CD14-positive monocyte (primary cell): ENCODE measurements at regions not wholly inside any gene's neighbourhood (a gene's known extent, or its start where the extent isn't known, plus 50 kb on each side); places are given as distances from the start of the nearest gene placed in this dataset.

ENCODE experiments used
- DNase-seq, 3 donors: peaks; one replicate each; pipeline ENCODE4 v3.0.0-alpha.2; 2011 to 2022
- H2AFZ ChIP-seq: 2 replicates; pipeline ENCODE4 v1.6.0; 2012; ENCODE audit warnings: mild to moderate bottlenecking, low read depth, low read length, inconsistent platforms; ENCODE audit not compliant: insufficient read depth, poor library complexity, severe bottlenecking
- H3K27ac ChIP-seq, 2 donors: 1 replicate in 1 of 2; 2 replicates in 1 of 2; pipeline ENCODE4 v1.5.1; 2012 to 2013; ENCODE audit warnings: low read length in 2 of 2, control low read depth in 1 of 2, inconsistent platforms in 1 of 2, low read depth in 1 of 2, mild to moderate bottlenecking in 1 of 2
- H3K27me3 ChIP-seq, 2 donors: one replicate each; pipeline versions ENCODE4 v1.6.0 to v1.6.1; 2011 to 2013; ENCODE audit warnings: low read length in 2 of 2; ENCODE audit not compliant: control insufficient read depth in 2 of 2, insufficient read depth in 2 of 2
- H3K36me3 ChIP-seq, 2 donors: replicated peaks in 1 of 2; 1 replicate in 1 of 2; 2 replicates in 1 of 2; pipeline versions ENCODE4 v1.5.1 to v1.6.1; 2012 to 2013; ENCODE audit warnings: low read length in 2 of 2, control low read depth in 1 of 2, inconsistent platforms in 1 of 2, mild to moderate bottlenecking in 1 of 2; ENCODE audit not compliant: insufficient read depth in 2 of 2, control insufficient read depth in 1 of 2
- H3K4me1 ChIP-seq, 2 donors: 1 replicate in 1 of 2; 2 replicates in 1 of 2; pipeline versions ENCODE4 v1.5.1 to v1.6.1; 2012 to 2013; ENCODE audit warnings: low read length in 2 of 2, control low read depth in 1 of 2, inconsistent platforms in 1 of 2, mild to moderate bottlenecking in 1 of 2, moderate library complexity in 1 of 2; ENCODE audit not compliant: insufficient read depth in 2 of 2, control insufficient read depth in 1 of 2
- H3K4me2 ChIP-seq: replicated peaks from 2 replicates; pipeline ENCODE3; 2012; ENCODE audit warnings: low read length, moderate library complexity, mild to moderate bottlenecking; ENCODE audit not compliant: poor library complexity, severe bottlenecking; ENCODE audit errors: extremely low read depth
- H3K4me3 ChIP-seq, 3 experiments: fragments of 200-600 bp in 1 of 3; sonication (generic) in 1 of 3; replicated peaks in 1 of 3; 1 replicate in 2 of 3; 2 replicates in 1 of 3; pipeline ENCODE4 v1.5.1; 2011 to 2013; ENCODE audit warnings: low read length in 3 of 3, mild to moderate bottlenecking in 3 of 3, control low read depth in 2 of 3, low read depth in 2 of 3, inconsistent platforms in 1 of 3, moderate library complexity in 1 of 3
- H3K79me2 ChIP-seq: 2 replicates; pipeline ENCODE4 v1.6.0; 2012; ENCODE audit warnings: mild to moderate bottlenecking, control low read depth, inconsistent platforms, low read length, moderate library complexity; ENCODE audit not compliant: insufficient read depth
- H3K9ac ChIP-seq: 2 replicates; pipeline ENCODE4 v1.6.0; 2017; ENCODE audit warnings: low read length, mild to moderate bottlenecking; ENCODE audit not compliant: insufficient read depth, poor library complexity, severe bottlenecking
- H3K9me3 ChIP-seq, 2 donors: replicated peaks in 1 of 2; 1 replicate in 1 of 2; 2 replicates in 1 of 2; pipeline versions ENCODE4 v1.5.1 to v1.6.1; 2012 to 2013; ENCODE audit warnings: low read length in 2 of 2, control low read depth in 1 of 2; ENCODE audit not compliant: control insufficient read depth in 1 of 2, insufficient read depth in 1 of 2
- H4K20me1 ChIP-seq: 2 replicates; pipeline ENCODE4 v1.6.0; 2012; ENCODE audit warnings: mild to moderate bottlenecking, low read length, control low read depth, moderate library complexity; ENCODE audit not compliant: insufficient read depth
- H3K27ac Mint-ChIP-seq, 7 donors: one replicate each; pipeline ENCODE4 v1.8.0; 2020; ENCODE audit warnings: mild to moderate bottlenecking in 7 of 7, mixed read lengths in 7 of 7, moderate library complexity in 6 of 7, inconsistent platforms in 2 of 7
- H3K27me3 Mint-ChIP-seq, 3 donors: one replicate each; pipeline ENCODE4 v1.8.0; 2021 to 2022; ENCODE audit warnings: low read depth in 3 of 3, mild to moderate bottlenecking in 3 of 3, mixed read lengths in 3 of 3, moderate library complexity in 3 of 3, inconsistent platforms in 1 of 3
- H3K36me3 Mint-ChIP-seq, 2 donors: one replicate each; pipeline ENCODE4 v1.8.0; 2020; ENCODE audit warnings: mixed read lengths in 2 of 2, inconsistent platforms in 1 of 2, mild to moderate bottlenecking in 1 of 2
- H3K4me1 Mint-ChIP-seq: one replicate; pipeline ENCODE4 v1.8.0; 2020; ENCODE audit warnings: mild to moderate bottlenecking, mixed read lengths
- H3K4me3 Mint-ChIP-seq, 2 donors: one replicate each; pipeline ENCODE4 v1.8.0; 2020; ENCODE audit warnings: mild to moderate bottlenecking in 2 of 2, mixed read lengths in 2 of 2, moderate library complexity in 1 of 2
- H3K9me3 Mint-ChIP-seq, 7 donors: one replicate each; pipeline ENCODE4 v1.8.0; 2020 to 2022; ENCODE audit warnings: mixed read lengths in 7 of 7, mild to moderate bottlenecking in 6 of 7, moderate library complexity in 6 of 7, inconsistent platforms in 2 of 7
- WGBS: methylation state at CpG from one replicate; pipeline ENCODE4 v1.1.5; 2013; ENCODE audit warnings: missing lambda C conversion rate; ENCODE audit not compliant: insufficient coverage; 5-methylcytosine and 5-hydroxymethylcytosine counted together
- intact Hi-C, 2 donors: fragments of 100-400 bp; cut with micrococcal nuclease; formaldehyde crosslinking; loops; one replicate each; pipeline versions ENCODE4 v1.15.0 to v1.15.1; 2023
- TF ChIP-seq, protein P1 (sequence below): fragments of 200-600 bp; IDR thresholded peaks from one replicate; pipeline ENCODE4 v1.8.0; 2022; ENCODE audit warnings: antibody characterized with exemption, mild to moderate bottlenecking

DNA sequence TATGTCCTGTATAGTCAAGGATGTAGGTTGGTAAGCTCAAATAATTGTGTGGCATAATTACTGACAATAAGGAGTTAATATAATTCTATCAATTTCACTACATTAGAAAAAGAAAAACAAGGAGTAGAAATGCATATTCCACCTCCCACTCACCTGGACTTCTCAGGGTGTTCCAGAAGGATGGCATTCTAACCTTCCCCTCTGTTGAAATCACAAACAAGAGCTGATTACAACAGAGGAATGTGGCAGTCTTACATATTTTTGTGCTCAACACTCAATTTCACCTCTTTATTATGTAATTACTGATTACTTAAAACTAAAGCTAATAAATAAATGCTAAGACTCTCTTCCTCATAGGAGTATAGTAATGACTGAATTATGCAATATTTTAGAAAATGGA is 745.3 kb downstream of the DTWD2 start:
- H3K4me3 ChIP-seq: no peak overlapping the region
- Mint-ChIP-seq H3K36me3 (no peaks in the 10 kb centered on the region), H3K4me3 (no peak overlapping the region), H3K27me3 (peaks cover 4 to 16% (median 9%) of the 10 kb centered on the region in 3 donors), H3K9me3 (peaks cover 3 to 14% (median 9%) of the 10 kb centered on the region in 7 donors), H3K27ac (no peak overlapping the region), H3K4me1 (no peaks in the 10 kb centered on the region)
- H3K79me2 ChIP-seq: no peaks in the 10 kb centered on the region
- H3K36me3 ChIP-seq: no peaks in the 10 kb centered on the region
- no peak overlapping the region for H3K4me2 ChIP-seq
- H2AFZ ChIP-seq: no peak overlapping the region
- TF ChIP-seq, protein P1, sequence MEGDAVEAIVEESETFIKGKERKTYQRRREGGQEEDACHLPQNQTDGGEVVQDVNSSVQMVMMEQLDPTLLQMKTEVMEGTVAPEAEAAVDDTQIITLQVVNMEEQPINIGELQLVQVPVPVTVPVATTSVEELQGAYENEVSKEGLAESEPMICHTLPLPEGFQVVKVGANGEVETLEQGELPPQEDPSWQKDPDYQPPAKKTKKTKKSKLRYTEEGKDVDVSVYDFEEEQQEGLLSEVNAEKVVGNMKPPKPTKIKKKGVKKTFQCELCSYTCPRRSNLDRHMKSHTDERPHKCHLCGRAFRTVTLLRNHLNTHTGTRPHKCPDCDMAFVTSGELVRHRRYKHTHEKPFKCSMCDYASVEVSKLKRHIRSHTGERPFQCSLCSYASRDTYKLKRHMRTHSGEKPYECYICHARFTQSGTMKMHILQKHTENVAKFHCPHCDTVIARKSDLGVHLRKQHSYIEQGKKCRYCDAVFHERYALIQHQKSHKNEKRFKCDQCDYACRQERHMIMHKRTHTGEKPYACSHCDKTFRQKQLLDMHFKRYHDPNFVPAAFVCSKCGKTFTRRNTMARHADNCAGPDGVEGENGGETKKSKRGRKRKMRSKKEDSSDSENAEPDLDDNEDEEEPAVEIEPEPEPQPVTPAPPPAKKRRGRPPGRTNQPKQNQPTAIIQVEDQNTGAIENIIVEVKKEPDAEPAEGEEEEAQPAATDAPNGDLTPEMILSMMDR: no peak
- DNase-seq: no peak
- H3K4me1 ChIP-seq: no peaks in the 10 kb centered on the region
- no peak overlapping the region for H3K9ac ChIP-seq
- H3K9me3 ChIP-seq: peaks cover 10 to 11% of the 10 kb centered on the region in 2 donors
- intact Hi-C loops: no loop called here
- H3K27me3 ChIP-seq: peaks cover 0 to 3% of the 10 kb centered on the region in 2 donors
- no peaks in the 10 kb centered on the region for H4K20me1 ChIP-seq
- no peak overlapping the region for H3K27ac ChIP-seq

DNA sequence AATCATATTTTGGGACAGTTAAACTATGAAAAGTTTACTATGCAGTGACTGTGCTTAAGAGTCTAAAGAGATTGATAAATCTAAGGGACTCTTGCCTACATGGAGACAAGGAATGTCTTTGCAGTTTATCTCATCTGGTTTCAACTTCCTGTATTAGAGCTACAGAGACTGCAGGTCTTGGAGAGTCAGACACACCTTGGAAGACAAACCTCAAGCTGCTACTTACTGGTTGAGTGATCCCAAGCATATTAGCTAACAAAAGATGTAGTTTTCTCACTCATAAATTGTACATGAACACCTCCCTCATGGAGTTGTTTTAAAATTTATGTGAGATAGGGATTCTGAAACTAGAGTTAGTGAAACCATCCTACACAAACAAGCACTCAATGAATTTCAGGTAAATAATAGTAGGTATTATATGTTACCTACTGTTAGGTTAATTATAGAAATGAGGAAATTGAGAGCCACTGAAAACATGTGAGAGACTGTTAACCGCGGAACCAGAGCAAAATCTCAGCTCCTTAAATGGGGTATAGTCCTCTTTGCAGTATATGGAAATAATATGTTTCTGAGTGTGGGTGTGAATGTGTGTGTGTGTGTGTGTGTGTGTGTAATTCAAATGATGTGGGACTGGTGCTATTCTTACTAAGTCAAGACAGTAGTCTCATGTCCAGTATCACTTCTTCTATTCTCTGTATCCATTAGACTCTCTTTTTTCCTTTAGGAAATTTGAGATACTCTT is 752.1 kb downstream of the DTWD2 start:
- Mint-ChIP-seq H3K4me1 (no peaks in the 10 kb centered on the region), H3K9me3 (peaks cover 0 to 5% (median 0%) of the 10 kb centered on the region in 7 donors), H3K27me3 (peaks cover 0 to 6% (median 6%) of the 10 kb centered on the region in 3 donors), H3K4me3 (no peak overlapping the region), H3K27ac (no peak overlapping the region), H3K36me3 (no peaks in the 10 kb centered on the region)
- Histone ChIP-seq H3K79me2 (no peaks in the 10 kb centered on the region), H3K4me1 (no peaks in the 10 kb centered on the region), H3K27me3 (peaks cover 0 to 7% of the 10 kb centered on the region in 2 donors), H3K4me2 (no peak overlapping the region), H3K36me3 (no peaks in the 10 kb centered on the region), H3K4me3 (no peak overlapping the region), H3K9me3 (no peaks in the 10 kb centered on the region), H3K9ac (no peak overlapping the region), H2AFZ (no peak overlapping the region), H3K27ac (no peak overlapping the region), H4K20me1 (no peaks in the 10 kb centered on the region)
- intact Hi-C loops: no loop called here
- no CpG with 5 or more reads among the region's 2 CpGs for WGBS
- no peak for DNase-seq
- TF ChIP-seq, protein P1: no peak
